ENCODE measurements at regions not wholly inside any gene's neighbourhood (a gene's known extent, or its start where the extent isn't known, plus 50 kb on each side); places are given as distances from the start of the nearest gene placed in this dataset.

- no peak for TF ChIP-seq CTCF (IDR thresholded peaks at IDR 0.05)
These were observed 298.7 kb downstream of the CDCA7 start for GRCh38 chr2:173653432-173653805.

GRCh38 chr2:173654161-173654895 lies 299.7 kb downstream of the CDCA7 start:
- TF ChIP-seq CTCF (IDR thresholded peaks at IDR 0.05): no peak

- no peak for TF ChIP-seq CTCF (IDR thresholded peaks at IDR 0.05)
These were observed 300.2 kb downstream of the CDCA7 start for GRCh38 chr2:173654896-173655265.

- TF ChIP-seq CTCF (IDR thresholded peaks at IDR 0.05): no peak
These were observed 301.4 kb downstream of the CDCA7 start for GRCh38 chr2:173656086-173656485.

GRCh38 chr2:173657996-173658717 lies 303.5 kb downstream of the CDCA7 start:
- TF ChIP-seq CTCF (IDR thresholded peaks at IDR 0.05): no peak

GRCh38 chr2:173658946-173659371 lies 304.3 kb downstream of the CDCA7 start:
- no peak for TF ChIP-seq CTCF (IDR thresholded peaks at IDR 0.05)

- no peak for TF ChIP-seq CTCF (IDR thresholded peaks at IDR 0.05)
These were observed 304.8 kb downstream of the CDCA7 start for GRCh38 chr2:173659509-173659908.
